Bronchial epithelial cell (primary cell): ENCODE measurements at regions not wholly inside any gene's neighbourhood (a gene's known extent, or its start where the extent isn't known, plus 50 kb on each side); places are given as distances from the start of the nearest gene placed in this dataset.

Experiments used
- DNase-seq: peaks from one replicate; pipeline ENCODE4 v3.0.0-alpha.2; 2010; ENCODE audit warnings: low read depth
- FAIRE-seq: peaks from 2 replicates; lab custom pipeline; 2011; peaks lifted over from hg19 to GRCh38; lab: Jason Lieb, UNC
- H3K27me3 ChIP-seq: 2 replicates; pipeline ENCODE4 v1.5.1; 2011; ENCODE audit warnings: low read length; ENCODE audit not compliant: control insufficient read depth, insufficient read depth
- H3K36me3 ChIP-seq: 2 replicates; pipeline ENCODE4 v1.5.1; 2011; ENCODE audit warnings: low read length; ENCODE audit not compliant: control insufficient read depth, insufficient read depth
- H3K4me3 ChIP-seq: 2 replicates; pipeline ENCODE4 v1.5.1; 2011; ENCODE audit warnings: mild to moderate bottlenecking, low read depth, low read length, control low read depth
- CTCF ChIP-seq: IDR thresholded peaks from 2 replicates; pipeline ENCODE4 v1.5.1; 2011; ENCODE audit warnings: mild to moderate bottlenecking, moderate library complexity, low read length, control low read depth, inconsistent platforms; ENCODE audit not compliant: insufficient read depth, severe bottlenecking

GRCh38 chr2:66000901-66001300 is 434.0 kb upstream of the MEIS1 start:
- Histone ChIP-seq H3K4me3 (no peak overlapping the region), H3K36me3 (no peaks in the 10 kb centered on the region), H3K27me3 (no peaks in the 10 kb centered on the region)
- FAIRE-seq (no peak), DNase-seq (no peak)
- no peak for TF ChIP-seq CTCF

- Histone ChIP-seq H3K36me3 (no peaks in the 10 kb centered on the region), H3K27me3 (no peaks in the 10 kb centered on the region), H3K4me3 (no peak overlapping the region)
- FAIRE-seq (no peak), DNase-seq (peak; percentile 17)
- no peak for TF ChIP-seq CTCF
Observed at GRCh38 chr2:65999796-66000195, 435.1 kb upstream of the MEIS1 start.

- no peak for DNase-seq
- H3K4me3 ChIP-seq: no peak overlapping the region
- H3K36me3 ChIP-seq: no peaks in the 10 kb centered on the region
- no peak for FAIRE-seq
- TF ChIP-seq CTCF: no peak
- H3K27me3 ChIP-seq: no peaks in the 10 kb centered on the region
Observed at GRCh38 chr2:65999103-65999502, 435.8 kb upstream of the MEIS1 start.

GRCh38 chr2:65997961-65998360 is 437.0 kb upstream of the MEIS1 start:
- H3K27me3 ChIP-seq: no peaks in the 10 kb centered on the region
- FAIRE-seq (no peak), DNase-seq (no peak)
- TF ChIP-seq CTCF: no peak
- H3K4me3 ChIP-seq: no peak overlapping the region
- H3K36me3 ChIP-seq: no peaks in the 10 kb centered on the region

GRCh38 chr2:65992198-65992554 is 442.7 kb upstream of the MEIS1 start:
- H3K4me3 ChIP-seq: no peak overlapping the region
- FAIRE-seq (no peak), DNase-seq (no peak)
- no peaks in the 10 kb centered on the region for H3K36me3 ChIP-seq
- TF ChIP-seq CTCF: no peak
- no peaks in the 10 kb centered on the region for H3K27me3 ChIP-seq

GRCh38 chr2:65991381-65992197 is 443.3 kb upstream of the MEIS1 start:
- no peak for FAIRE-seq
- no peak for TF ChIP-seq CTCF
- Histone ChIP-seq H3K27me3 (no peaks in the 10 kb centered on the region), H3K4me3 (no peak overlapping the region), H3K36me3 (no peaks in the 10 kb centered on the region)
- no peak for DNase-seq
